ENCODE measurements at regions not wholly inside any gene's neighbourhood (a gene's known extent, or its start where the extent isn't known, plus 50 kb on each side); places are given as distances from the start of the nearest gene placed in this dataset.
"Not testable (repeated sequence)": the region's sequence is repeated elsewhere in the genome, so short reads cannot be mapped to it uniquely, and the experiment has no call there.

DNA sequence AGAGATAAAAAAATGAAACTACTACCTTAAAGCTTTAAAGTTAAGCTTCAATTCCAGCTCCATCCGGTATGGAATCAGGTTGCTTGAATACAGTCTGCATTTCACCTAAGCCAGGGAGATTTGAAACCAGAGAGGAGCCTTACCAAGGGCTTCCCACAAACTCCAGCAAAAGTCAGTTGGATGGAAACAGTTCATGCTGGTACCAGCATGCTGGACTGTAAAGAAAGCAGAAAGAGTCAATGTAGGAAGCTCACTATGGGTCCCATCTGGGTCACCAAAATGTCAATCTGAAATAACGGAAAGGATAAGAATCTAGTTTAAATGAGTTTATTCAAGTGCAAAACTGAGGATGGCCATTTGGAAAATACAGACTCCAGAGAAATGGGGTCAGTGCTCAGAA is 65.3 kb downstream of the CDO1 start:
- TF ChIP-seq, protein P1, sequence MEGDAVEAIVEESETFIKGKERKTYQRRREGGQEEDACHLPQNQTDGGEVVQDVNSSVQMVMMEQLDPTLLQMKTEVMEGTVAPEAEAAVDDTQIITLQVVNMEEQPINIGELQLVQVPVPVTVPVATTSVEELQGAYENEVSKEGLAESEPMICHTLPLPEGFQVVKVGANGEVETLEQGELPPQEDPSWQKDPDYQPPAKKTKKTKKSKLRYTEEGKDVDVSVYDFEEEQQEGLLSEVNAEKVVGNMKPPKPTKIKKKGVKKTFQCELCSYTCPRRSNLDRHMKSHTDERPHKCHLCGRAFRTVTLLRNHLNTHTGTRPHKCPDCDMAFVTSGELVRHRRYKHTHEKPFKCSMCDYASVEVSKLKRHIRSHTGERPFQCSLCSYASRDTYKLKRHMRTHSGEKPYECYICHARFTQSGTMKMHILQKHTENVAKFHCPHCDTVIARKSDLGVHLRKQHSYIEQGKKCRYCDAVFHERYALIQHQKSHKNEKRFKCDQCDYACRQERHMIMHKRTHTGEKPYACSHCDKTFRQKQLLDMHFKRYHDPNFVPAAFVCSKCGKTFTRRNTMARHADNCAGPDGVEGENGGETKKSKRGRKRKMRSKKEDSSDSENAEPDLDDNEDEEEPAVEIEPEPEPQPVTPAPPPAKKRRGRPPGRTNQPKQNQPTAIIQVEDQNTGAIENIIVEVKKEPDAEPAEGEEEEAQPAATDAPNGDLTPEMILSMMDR (IDR thresholded peaks at IDR 0.05; ENCODE audit: low read depth, low read length, missing control alignments): no peak
- no peak for DNase-seq (ENCODE audit: low read depth)
- in situ Hi-C loops (cut with HindIII; ENCODE audit: low sequenced_read_pairs): no loop called here
- H3K4me3 ChIP-seq (ENCODE audit: low read depth, low read length): no peak overlapping the region

DNA sequence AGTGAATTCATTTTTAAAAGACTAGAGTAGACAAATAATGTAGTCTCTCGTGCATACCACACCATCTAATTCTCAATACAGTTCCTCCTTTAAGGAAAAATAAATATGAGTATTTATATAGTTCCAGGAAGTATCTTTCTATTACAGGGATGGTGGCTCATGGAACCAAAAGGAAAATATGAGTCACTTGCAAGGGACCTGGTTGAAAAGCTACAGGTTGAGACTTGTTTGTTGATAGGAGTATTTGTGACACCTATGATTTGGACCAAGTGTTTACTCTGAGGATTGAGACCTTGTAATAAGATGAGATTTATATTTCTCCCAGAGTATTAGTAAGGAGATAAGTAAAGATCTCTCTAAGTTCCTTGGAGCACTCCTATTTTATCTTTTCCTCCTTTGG is 67.4 kb downstream of the CDO1 start:
- no peak for DNase-seq (ENCODE audit: low read depth)
- TF ChIP-seq, protein P1 (IDR thresholded peaks at IDR 0.05; ENCODE audit: low read depth, low read length, missing control alignments): no peak
- no peak overlapping the region for H3K4me3 ChIP-seq (ENCODE audit: low read depth, low read length)
- in situ Hi-C loops (cut with HindIII; ENCODE audit: low sequenced_read_pairs): no loop called here

- DNase-seq (ENCODE audit: low read depth); H3K4me3 ChIP-seq (ENCODE audit: low read depth, low read length); in situ Hi-C loops (cut with HindIII; ENCODE audit: low sequenced_read_pairs): not testable (repeated sequence)
Measured at GRCh38 chr5:115739245-115739644, 77.2 kb downstream of the CDO1 start.

- no peak overlapping the region for H3K4me3 ChIP-seq (ENCODE audit: low read depth, low read length)
- TF ChIP-seq, protein P1 (IDR thresholded peaks at IDR 0.05; ENCODE audit: low read depth, low read length, missing control alignments): no peak
- in situ Hi-C loops (cut with HindIII; ENCODE audit: low sequenced_read_pairs): no loop called here
- DNase-seq (ENCODE audit: low read depth): no peak
Measured at GRCh38 chr5:115738830-115739229, 77.6 kb downstream of the CDO1 start.

GRCh38 chr5:115737452-115737851 is 79.0 kb downstream of the CDO1 start:
- DNase-seq (ENCODE audit: low read depth): no peak
- H3K4me3 ChIP-seq (ENCODE audit: low read depth, low read length): no peak overlapping the region
- TF ChIP-seq, protein P1 (IDR thresholded peaks at IDR 0.05; ENCODE audit: low read depth, low read length, missing control alignments): no peak
- in situ Hi-C loops (cut with HindIII; ENCODE audit: low sequenced_read_pairs): no loop called here

DNA sequence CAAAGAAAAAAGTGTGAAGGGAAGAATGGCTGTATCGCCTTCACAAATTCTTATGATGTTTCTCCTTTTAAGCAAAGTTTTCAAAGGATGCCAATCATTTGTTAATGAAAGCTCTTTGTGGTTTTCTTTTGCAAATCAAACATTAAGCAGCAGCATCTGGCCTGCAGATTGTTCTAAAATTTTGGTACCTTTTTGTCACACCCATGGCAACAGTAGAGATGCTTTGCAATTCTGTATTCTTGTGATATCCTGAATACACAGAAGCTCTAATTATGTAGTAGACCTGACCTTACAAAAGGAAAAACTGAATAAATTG is 79.8 kb downstream of the CDO1 start:
- in situ Hi-C loops (cut with HindIII; ENCODE audit: low sequenced_read_pairs): no loop called here
- no peak for DNase-seq (ENCODE audit: low read depth)
- no peak overlapping the region for H3K4me3 ChIP-seq (ENCODE audit: low read depth, low read length)
- TF ChIP-seq, protein P1 (IDR thresholded peaks at IDR 0.05; ENCODE audit: low read depth, low read length, missing control alignments): no peak

DNA sequence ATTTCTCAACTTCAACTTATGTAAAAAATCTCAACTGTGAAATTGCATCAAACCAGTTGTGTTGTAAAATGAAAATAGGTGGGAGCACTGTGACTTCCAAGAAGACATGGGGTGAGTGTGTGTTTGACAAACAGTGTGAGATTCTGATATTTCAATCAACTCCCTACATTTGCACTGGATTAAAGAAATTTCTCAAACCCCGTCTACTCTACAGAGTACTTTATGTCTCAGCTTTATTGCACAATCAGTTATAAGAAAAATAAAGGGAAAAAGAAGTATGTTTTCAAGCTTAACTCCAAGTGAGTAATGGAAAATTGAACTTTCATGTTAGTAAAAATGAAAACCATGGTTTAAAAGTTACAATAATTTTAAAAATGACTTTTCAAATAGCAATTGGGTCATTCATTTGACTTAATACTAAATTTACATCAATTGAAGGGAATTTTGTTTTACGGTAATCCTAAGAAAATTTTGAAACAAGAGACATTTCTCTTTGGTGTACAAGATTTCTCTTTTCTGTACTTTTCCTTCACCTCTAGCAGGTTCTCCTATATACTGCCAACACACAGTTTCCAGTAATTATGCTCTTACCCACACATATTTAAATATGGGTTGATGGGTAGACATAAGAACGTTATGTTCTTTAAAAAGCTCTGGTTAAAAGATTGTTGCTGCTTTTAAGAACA is 80.3 kb downstream of the CDO1 start:
- TF ChIP-seq, protein P1 (IDR thresholded peaks at IDR 0.05; ENCODE audit: low read depth, low read length, missing control alignments): no peak
- no peak overlapping the region for H3K4me3 ChIP-seq (ENCODE audit: low read depth, low read length)
- in situ Hi-C loops (cut with HindIII; ENCODE audit: low sequenced_read_pairs): no loop called here
- no peak for DNase-seq (ENCODE audit: low read depth)

Data from astrocyte of the cerebellum (primary cell).